ENCODE measurements at regions not wholly inside any gene's neighbourhood (a gene's known extent, or its start where the extent isn't known, plus 50 kb on each side); places are given as distances from the start of the nearest gene placed in this dataset.

DNA sequence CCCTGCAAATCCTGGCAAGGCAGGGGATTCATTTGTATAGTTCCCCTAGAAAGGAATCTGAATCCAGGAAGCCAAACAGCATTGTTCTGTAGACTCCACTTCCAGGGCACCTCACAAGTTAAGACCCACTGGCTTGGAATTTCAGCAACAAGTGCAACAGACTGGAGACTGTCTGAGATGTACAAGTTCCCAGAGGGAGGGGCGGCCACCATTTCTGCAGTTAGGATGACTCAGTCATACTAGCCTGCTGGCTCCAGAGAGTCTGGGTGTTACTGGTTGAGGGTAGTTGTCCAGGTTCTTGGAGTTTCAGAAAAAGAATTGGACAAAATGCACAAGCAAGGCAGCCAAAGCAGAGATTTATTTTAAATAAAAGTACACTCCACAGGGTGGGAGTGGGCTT lies 384.2 kb downstream of the DSC3 start:
- TF ChIP-seq, protein P1, sequence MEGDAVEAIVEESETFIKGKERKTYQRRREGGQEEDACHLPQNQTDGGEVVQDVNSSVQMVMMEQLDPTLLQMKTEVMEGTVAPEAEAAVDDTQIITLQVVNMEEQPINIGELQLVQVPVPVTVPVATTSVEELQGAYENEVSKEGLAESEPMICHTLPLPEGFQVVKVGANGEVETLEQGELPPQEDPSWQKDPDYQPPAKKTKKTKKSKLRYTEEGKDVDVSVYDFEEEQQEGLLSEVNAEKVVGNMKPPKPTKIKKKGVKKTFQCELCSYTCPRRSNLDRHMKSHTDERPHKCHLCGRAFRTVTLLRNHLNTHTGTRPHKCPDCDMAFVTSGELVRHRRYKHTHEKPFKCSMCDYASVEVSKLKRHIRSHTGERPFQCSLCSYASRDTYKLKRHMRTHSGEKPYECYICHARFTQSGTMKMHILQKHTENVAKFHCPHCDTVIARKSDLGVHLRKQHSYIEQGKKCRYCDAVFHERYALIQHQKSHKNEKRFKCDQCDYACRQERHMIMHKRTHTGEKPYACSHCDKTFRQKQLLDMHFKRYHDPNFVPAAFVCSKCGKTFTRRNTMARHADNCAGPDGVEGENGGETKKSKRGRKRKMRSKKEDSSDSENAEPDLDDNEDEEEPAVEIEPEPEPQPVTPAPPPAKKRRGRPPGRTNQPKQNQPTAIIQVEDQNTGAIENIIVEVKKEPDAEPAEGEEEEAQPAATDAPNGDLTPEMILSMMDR (IDR thresholded peaks at IDR 0.05), result no peak
- no peak for TF ChIP-seq POLR2A (IDR thresholded peaks at IDR 0.05)

Measured in lower leg skin (tissue), 3 donors.